Stomach (tissue), 8 donors: ENCODE measurements at regions not wholly inside any gene's neighbourhood (a gene's known extent, or its start where the extent isn't known, plus 50 kb on each side); places are given as distances from the start of the nearest gene placed in this dataset.

Experiments
- DNase-seq, 2 donors: peaks; one replicate each; pipeline versions ENCODE4 v3.0.0 to v3.0.0-alpha.2; 2013 to 2019
- H3K27ac ChIP-seq, 5 donors: fragments of 200-600 bp in 4 of 5; sonication (generic) in 4 of 5; one replicate each; pipeline ENCODE4 v1.5.1; 2013 to 2019; ENCODE audit warnings: mild to moderate bottlenecking in 1 of 5, moderate library complexity in 1 of 5
- H3K27me3 ChIP-seq, 3 donors: fragments of 200-600 bp; sonication (generic); one replicate each; pipeline ENCODE4 v1.5.1; 2017 to 2019; ENCODE audit warnings: mixed run types in 1 of 3
- H3K36me3 ChIP-seq, 4 donors: fragments of 200-600 bp; sonication (generic); 1 replicate in 3 of 4; 2 replicates in 1 of 4; pipeline ENCODE4 v1.5.1; 2016 to 2019
- H3K4me1 ChIP-seq, 4 donors: fragments of 200-600 bp; sonication (generic); one replicate each; pipeline ENCODE4 v1.5.1; 2016 to 2019
- H3K4me3 ChIP-seq, 4 donors: fragments of 200-600 bp; sonication (generic) in 3 of 4; one replicate each; pipeline ENCODE4 v1.5.1; 2016 to 2019; ENCODE audit warnings: mild to moderate bottlenecking in 1 of 4
- H3K9me3 ChIP-seq, 4 donors: fragments of 200-600 bp; sonication (generic); one replicate each; pipeline ENCODE4 v1.5.1; 2016 to 2019
- EP300 ChIP-seq: sonication (generic); formaldehyde crosslinking; IDR thresholded peaks from one replicate; pipeline ENCODE4 v1.6.1; 2017; ENCODE audit warnings: antibody characterized with exemption
- POLR2A ChIP-seq, 4 donors: fragments of 450-650 bp; IDR thresholded peaks; one replicate each; pipeline ENCODE4 v1.6.1; 2016; ENCODE audit warnings: antibody characterized with exemption in 4 of 4, control low read depth in 2 of 4, mild to moderate bottlenecking in 1 of 4, moderate library complexity in 1 of 4
- POLR2AphosphoS5 ChIP-seq, 3 donors: sonication (generic); formaldehyde crosslinking; IDR thresholded peaks; one replicate each; pipeline ENCODE4 v1.6.1; 2016; ENCODE audit warnings: antibody characterized with exemption in 3 of 3
- WGBS, 5 donors: extraction: QIAGEN DNeasy Blood & Tissue Kit in 3 of 5; methylation state at CpG; one replicate each; pipeline versions ENCODE4 v1.1.5 to v1.1.7; 2013 to 2018; 5-methylcytosine and 5-hydroxymethylcytosine counted together
- intact Hi-C: fragments of 100-400 bp; cut with DNase I; formaldehyde crosslinking; loops from one replicate; pipeline ENCODE4 v1.15.1; 2023; ENCODE audit warnings: low total_unique reads
- TF ChIP-seq, protein P1 (sequence below), 7 experiments: fragments of 450-650 bp in 4 of 7; fragments of 200-600 bp in 3 of 7; sonication (generic) in 3 of 7; IDR thresholded peaks; one replicate each; pipeline ENCODE4 v1.5.1; 2016 to 2019; ENCODE audit warnings: antibody characterized with exemption in 7 of 7, control low read depth in 2 of 7, mild to moderate bottlenecking in 1 of 7
- donor health status: healthy with polysubstance abuse.
- donor health status: Bipolar disorder and iron deficiency.
- donor health status: healthy.

DNA sequence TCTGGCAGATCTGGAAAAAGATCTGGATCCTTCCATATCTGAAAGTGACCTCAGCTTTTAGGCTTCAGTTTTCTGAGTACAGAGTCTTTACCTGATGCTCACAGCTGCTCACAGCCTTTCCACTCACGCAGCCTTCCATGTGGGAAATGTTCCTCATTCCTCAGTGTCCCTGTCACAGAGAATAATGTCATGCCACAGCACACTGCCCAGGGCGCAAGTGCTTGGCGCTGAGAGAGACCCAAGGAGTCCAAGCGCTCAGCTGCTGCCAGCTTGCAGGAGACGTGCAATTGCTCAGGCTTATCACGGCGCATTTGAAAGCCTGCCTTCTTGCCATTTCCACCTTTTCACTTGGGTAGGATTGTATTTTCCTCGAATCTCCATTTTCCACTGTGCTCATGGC lies 271.9 kb upstream of the MKI67 start:
- Histone ChIP-seq H3K27ac (no peak overlapping the region), H3K27me3 (no peaks in the 10 kb centered on the region), H3K36me3 (no peaks in the 10 kb centered on the region), H3K9me3 (peaks cover 0 to 17% (median 11%) of the 10 kb centered on the region in 4 donors), H3K4me3 (no peak overlapping the region), H3K4me1 (no peaks in the 10 kb centered on the region)
- intact Hi-C loops, result no loop called here
- no peak for DNase-seq
- TF ChIP-seq POLR2AphosphoS5 (IDR thresholded peaks at IDR 0.05), result no peak
- TF ChIP-seq, protein P1, sequence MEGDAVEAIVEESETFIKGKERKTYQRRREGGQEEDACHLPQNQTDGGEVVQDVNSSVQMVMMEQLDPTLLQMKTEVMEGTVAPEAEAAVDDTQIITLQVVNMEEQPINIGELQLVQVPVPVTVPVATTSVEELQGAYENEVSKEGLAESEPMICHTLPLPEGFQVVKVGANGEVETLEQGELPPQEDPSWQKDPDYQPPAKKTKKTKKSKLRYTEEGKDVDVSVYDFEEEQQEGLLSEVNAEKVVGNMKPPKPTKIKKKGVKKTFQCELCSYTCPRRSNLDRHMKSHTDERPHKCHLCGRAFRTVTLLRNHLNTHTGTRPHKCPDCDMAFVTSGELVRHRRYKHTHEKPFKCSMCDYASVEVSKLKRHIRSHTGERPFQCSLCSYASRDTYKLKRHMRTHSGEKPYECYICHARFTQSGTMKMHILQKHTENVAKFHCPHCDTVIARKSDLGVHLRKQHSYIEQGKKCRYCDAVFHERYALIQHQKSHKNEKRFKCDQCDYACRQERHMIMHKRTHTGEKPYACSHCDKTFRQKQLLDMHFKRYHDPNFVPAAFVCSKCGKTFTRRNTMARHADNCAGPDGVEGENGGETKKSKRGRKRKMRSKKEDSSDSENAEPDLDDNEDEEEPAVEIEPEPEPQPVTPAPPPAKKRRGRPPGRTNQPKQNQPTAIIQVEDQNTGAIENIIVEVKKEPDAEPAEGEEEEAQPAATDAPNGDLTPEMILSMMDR (IDR thresholded peaks at IDR 0.05), result no peak
- TF ChIP-seq POLR2A (IDR thresholded peaks at IDR 0.05), result no peak
- no peak for TF ChIP-seq EP300
- WGBS, 5 donors, result 81 to 89% (median 82%) methylated on average over 8 of the region's 8 CpGs

DNA sequence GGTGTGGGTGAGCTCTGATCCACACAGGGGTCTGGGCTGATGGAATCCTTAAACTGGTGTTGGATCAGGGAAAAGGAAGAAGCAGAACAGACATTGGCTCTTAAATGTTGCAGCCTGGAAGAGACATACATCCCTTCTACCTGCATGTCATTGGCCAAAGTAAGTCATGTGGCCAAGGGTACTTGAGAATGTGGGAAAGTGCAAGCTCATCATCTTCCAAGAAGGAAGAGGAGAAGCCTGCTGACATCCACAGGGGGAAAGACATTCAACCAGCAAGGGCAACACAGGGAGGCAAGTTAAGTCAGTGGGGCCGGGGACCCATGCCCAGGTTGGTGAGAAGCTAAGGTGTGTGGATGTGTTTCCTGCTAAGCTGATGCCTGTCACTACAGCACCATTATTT lies 272.8 kb upstream of the MKI67 start:
- no peak for DNase-seq
- TF ChIP-seq POLR2AphosphoS5 (IDR thresholded peaks at IDR 0.05), result no peak
- TF ChIP-seq POLR2A (IDR thresholded peaks at IDR 0.05), result no peak
- TF ChIP-seq, protein P1 (IDR thresholded peaks at IDR 0.05), result no peak
- no peak for TF ChIP-seq EP300
- no peak overlapping the region for H3K27ac ChIP-seq
- H3K4me3 ChIP-seq, result no peak overlapping the region
- no peaks in the 10 kb centered on the region for H3K27me3 ChIP-seq
- 58 to 88% (median 78%) methylated on average over 1 of the region's 1 CpG for WGBS, 5 donors
- H3K36me3 ChIP-seq, result no peaks in the 10 kb centered on the region
- H3K9me3 ChIP-seq, result peaks cover 0 to 17% (median 11%) of the 10 kb centered on the region in 4 donors
- no peaks in the 10 kb centered on the region for H3K4me1 ChIP-seq
- intact Hi-C loops, result no loop called here

DNA sequence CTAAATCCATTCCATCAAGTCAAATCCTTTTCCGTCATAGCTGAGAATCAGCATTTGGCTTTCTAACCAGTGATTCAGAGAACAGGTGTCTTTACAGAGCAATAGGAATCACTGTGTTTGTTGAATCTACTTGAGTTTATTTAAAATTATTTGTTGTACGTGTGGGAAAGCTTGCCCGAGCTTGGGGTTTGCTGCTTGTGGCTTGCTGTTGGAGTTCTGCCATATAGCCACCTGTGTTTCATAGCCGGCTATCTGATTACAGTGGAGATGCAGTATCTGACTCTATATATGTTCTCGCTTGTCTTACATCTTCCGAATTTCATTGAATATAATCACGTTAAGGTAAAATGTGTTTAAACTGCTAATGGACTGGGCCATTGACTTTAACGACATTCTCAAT lies 274.3 kb upstream of the MKI67 start:
- no peak overlapping the region for H3K27ac ChIP-seq
- no peaks in the 10 kb centered on the region for H3K4me1 ChIP-seq
- H3K27me3 ChIP-seq, result peaks cover 0 to 1% (median 0%) of the 10 kb centered on the region in 3 donors
- 73 to 80% (median 76%) methylated on average over 8 of the region's 8 CpGs for WGBS, 5 donors
- TF ChIP-seq EP300, result no peak
- TF ChIP-seq POLR2A (IDR thresholded peaks at IDR 0.05), result no peak
- TF ChIP-seq POLR2AphosphoS5 (IDR thresholded peaks at IDR 0.05), result no peak
- TF ChIP-seq, protein P1 (IDR thresholded peaks at IDR 0.05), result no peak
- intact Hi-C loops, result no loop called here
- H3K4me3 ChIP-seq, result no peak overlapping the region
- H3K36me3 ChIP-seq, result no peaks in the 10 kb centered on the region
- peaks cover 0 to 17% (median 11%) of the 10 kb centered on the region in 4 donors for H3K9me3 ChIP-seq
- DNase-seq, result no peak

DNA sequence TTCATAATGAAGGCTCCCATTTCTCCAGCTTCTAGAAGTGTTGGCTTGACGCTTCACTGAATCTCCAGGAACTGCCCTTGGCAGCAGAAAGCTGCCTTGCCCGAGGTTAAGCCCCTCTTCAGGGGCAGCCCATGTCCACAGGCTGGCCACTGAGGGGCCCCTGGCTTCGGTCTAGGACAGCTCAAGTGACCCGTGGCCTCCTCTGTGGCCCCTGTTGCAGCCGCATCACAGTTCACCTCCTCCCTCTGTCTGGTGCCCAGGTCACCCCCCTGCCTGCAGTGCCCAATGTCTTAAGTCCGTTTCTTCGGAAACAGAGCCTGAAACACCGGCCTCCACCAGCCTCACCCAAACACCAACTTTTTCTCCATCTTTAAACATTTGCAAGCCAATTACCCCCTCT lies 279.2 kb upstream of the MKI67 start:
- WGBS, 5 donors, result 67 to 83% (median 81%) methylated on average over 8 of the region's 8 CpGs
- no peak overlapping the region for H3K27ac ChIP-seq
- peaks cover 0 to 25% (median 10%) of the 10 kb centered on the region in 4 donors for H3K9me3 ChIP-seq
- H3K4me3 ChIP-seq, result no peak overlapping the region
- H3K4me1 ChIP-seq, result no peaks in the 10 kb centered on the region
- TF ChIP-seq, protein P1 (IDR thresholded peaks at IDR 0.05), result no peak
- TF ChIP-seq EP300, result no peak
- TF ChIP-seq POLR2AphosphoS5 (IDR thresholded peaks at IDR 0.05), result no peak
- TF ChIP-seq POLR2A (IDR thresholded peaks at IDR 0.05), result no peak
- intact Hi-C loops, result no loop called here
- no peak for DNase-seq
- H3K36me3 ChIP-seq, result no peaks in the 10 kb centered on the region
- peaks cover 0 to 4% (median 0%) of the 10 kb centered on the region in 3 donors for H3K27me3 ChIP-seq
